DMS53 treated with DMSO at 0.1 percent for 48 hours (cell line): ENCODE measurements at regions not wholly inside any gene's neighbourhood (a gene's known extent, or its start where the extent isn't known, plus 50 kb on each side); places are given as distances from the start of the nearest gene placed in this dataset.
A peak's percentile ranks its signal among the peaks of the same experiment; 100 is the strongest.

ENCODE experiments used
- DNase-seq: peaks from one replicate; lab custom pipeline; 2025; ENCODE audit not compliant: unreplicated experiment; lab: John Stamatoyannopoulos, UW

- peak; percentile 15 for DNase-seq
Measured at GRCh38 chr15:45921376-45921775, 286.5 kb downstream of the SQOR start.

- no peak for DNase-seq
Measured at GRCh38 chr15:45921978-45922377, 287.1 kb downstream of the SQOR start.

DNA sequence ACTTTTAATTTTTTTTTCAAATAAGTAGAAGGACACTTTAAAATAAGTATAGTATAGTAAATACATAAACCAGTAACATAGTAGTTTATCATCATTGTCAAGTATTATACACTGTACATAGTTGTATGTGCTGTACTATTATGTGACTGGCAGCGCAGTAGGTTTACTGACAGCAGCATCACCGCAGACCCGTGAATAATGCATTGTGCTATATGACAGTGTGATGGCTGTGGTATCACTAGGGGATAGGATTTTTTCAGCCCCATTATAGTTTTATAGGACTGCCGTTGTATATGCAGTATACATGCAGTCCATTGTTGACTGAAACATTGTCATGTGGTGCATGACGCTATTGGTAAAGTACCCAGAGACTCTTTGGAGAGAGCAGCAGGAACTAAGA lies 306.5 kb downstream of the SQOR start:
- no peak for DNase-seq

- peak; percentile 66 for DNase-seq
Measured at GRCh38 chr15:45943240-45943639, 308.4 kb downstream of the SQOR start.

GRCh38 chr15:45946111-45946510 lies 311.3 kb downstream of the SQOR start:
- no peak for DNase-seq

DNA sequence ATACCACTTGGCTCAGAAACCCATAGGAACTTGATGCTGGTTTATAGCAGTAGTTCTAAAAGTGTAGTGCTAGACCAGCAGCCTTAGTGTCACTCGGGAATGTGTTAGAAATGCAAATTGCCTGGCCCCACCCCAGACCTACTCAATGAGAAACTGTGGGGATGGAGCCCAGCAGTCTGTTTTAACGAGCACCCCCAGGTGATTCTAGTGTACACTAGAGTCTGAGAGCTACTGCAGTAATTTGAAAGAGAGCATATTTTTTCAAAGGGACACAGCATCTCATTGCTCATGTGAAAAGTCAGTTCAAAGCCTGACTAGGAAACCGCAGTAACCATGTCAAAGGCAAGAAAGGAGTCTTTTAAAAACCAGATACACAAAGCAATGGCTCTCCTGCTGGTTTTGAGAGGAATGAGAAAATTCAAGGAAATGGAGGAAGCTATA lies 313.4 kb downstream of the SQOR start:
- no peak for DNase-seq

DNA sequence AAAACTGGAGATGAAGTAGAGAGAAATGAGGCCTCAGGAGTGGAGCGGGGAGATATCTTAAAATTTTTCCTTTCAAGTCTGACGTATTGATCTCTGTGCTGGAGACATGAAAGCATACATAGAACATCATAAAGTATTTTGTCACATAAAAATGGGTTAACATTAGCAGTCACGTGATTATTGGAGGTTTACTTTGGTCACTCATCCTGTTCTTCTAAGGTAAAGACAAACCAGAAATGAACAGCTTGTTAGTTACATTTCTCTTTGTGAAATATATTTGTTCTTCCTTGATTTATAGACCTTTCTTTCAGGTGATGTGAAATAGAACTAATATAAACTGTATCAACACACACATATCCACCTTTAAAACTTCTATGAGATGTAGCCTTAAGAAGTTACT lies 324.1 kb downstream of the SQOR start:
- DNase-seq: no peak

- no peak for DNase-seq
Measured at GRCh38 chr15:45962733-45963132, 327.9 kb downstream of the SQOR start.

GRCh38 chr15:45970542-45970941 lies 335.7 kb downstream of the SQOR start:
- no peak for DNase-seq

DNA sequence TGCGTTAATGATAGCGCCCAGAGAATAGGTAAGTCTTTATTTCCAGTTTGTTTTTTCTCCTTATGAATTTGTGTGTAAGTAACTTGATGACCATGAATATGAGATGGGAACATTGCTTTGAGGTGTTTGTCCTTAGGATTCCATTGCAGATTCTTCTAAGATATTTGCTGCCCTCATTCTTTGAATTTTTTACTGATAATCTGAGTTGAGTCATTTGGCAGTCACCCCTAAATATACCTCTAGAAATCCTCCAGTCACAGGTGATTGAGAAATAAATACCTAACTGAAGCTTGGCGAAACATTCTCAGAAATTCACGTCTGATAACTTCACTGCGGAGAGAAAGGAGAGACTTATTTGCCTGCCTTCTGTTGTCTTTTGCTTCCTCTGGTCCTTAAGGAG lies 345.5 kb downstream of the SQOR start:
- no peak for DNase-seq

DNA sequence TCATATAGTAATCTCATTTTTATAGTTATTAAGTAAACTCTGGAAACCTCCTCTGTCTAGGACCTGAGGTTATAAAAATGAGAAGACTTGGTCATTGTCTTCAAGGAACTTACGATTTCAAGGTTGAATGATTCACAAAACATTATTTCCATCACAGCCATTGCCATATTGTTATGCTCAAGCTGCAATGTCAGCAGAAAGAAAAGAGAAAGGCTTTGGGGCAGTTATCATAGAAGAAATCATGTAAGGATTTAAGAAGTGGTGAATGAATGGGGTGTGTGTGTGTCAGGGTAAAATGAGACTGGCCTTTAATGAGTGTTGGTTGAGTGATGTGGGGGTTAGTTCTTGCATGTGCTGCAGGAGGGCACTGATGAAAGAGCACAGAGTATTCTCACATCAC lies 346.8 kb downstream of the SQOR start:
- DNase-seq: no peak

- DNase-seq: no peak
Measured at GRCh38 chr15:45991863-45992262, 357.0 kb downstream of the SQOR start.

DNA sequence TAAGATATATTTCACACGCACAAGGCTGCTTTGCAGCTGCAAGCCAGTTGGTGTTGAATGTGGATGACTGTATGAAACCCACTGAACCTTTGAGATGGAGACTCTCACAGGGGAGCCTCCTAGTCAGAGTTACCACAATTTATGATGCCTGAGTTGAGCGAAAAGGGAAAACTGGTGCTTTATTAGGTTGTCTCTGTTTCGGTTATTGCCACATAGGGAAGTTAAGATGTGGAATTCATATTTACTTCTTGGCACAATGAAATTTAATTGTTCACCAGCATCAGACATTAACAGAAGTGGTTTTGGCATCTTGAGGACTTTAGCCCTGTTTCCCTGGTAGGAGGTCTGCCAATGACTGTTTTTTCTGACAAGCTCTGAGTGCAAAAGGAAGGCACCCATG lies 358.2 kb downstream of the SQOR start:
- no peak for DNase-seq

DNA sequence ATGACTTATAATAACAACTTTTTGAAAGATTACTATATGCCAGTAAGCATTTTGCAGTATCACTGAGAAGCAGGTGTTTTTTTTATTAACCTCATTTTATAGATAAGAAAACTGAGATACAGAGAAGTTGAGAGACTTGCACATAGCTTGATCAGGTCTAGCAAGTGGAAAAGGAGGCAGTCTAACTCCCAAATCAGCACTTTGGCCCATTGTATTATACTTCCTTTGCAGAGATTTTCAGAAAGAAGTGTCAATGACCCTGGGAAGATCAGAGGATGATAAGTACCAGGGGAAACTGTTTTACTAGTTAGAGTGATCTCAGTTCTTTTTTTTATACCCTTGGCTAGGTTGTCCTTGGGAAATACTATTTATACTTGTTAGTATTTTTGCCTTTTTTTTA lies 358.7 kb downstream of the SQOR start:
- no peak for DNase-seq

GRCh38 chr15:45995800-45996199 lies 361.0 kb downstream of the SQOR start:
- DNase-seq: no peak

GRCh38 chr15:46014532-46014931 lies 379.7 kb downstream of the SQOR start:
- no peak for DNase-seq

DNA sequence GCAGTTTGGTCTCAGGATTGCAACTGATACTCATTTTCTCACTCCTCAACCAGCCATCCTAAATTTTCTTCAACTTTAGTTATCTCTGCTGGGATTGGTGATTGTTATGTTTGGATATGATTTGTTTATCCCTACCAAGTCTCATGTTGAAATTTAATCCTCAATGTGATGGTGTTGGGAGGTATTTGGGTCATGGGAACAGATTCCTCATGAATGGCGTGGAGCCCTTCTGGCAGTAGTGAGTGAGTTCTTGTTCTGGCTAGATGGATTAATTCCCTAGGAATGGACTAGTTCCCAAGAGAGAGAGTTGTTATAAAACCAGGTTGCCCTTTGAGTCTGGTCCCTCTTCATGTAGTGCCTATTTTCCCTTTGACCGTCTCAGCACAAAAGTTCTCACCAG lies 399.9 kb downstream of the SQOR start:
- DNase-seq: no peak

DNA sequence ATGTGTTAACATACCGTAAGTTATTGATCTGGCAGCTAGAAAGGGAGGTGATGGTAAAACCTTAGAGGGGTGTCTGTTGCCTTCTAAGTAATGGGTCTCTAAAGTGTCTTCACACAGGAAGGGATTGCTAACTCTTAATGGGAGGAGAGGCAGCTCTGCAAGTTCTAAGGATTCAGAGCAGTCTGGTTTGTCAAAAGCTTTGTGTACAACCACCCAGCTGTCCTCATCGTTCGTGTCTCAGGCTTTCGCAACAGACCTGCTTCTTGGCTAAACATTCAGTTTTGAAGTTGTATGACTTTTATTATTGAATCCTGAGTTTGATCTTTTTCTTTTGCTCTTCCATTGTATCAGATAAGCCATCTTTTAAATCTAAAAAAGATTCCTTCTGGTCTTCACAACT lies 404.9 kb downstream of the SQOR start:
- no peak for DNase-seq

GRCh38 chr15:46041905-46042304 lies 407.1 kb downstream of the SQOR start:
- DNase-seq: no peak

DNA sequence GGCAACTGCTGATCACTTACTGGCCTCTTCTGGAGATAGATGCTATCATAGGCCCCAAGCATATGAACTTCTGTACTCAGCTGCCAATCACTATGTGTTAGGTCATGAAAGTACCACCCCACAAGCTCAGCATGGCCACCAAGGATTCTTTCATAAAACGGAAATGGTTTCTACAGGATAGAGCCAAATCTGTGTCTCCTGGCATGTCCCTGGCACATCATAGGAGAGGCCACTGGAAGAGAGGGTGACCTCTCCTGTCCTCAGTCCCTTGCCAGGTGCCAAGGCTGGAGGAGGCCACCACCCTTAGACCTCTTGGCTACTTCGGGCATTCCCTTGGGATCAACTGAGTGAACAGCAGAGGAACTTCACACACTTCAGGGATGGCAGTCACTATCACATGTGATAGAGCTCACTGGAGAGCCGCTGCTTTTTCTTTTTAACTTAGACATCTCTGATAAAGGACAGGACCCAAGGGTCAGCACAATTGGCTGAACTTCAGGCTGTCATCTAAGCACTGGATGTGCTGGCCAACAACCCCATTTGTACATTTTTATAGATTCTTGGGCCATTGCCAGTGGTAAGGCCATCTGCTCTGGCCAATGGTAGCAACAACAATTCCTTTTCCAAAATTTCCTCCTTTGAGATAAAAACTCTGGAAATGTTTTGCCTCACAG lies 425.2 kb downstream of the SQOR start:
- DNase-seq: no peak

- no peak for DNase-seq
Measured at GRCh38 chr15:46061002-46061401, 426.2 kb downstream of the SQOR start.

GRCh38 chr15:46077220-46077619 lies 442.4 kb downstream of the SQOR start:
- no peak for DNase-seq

DNA sequence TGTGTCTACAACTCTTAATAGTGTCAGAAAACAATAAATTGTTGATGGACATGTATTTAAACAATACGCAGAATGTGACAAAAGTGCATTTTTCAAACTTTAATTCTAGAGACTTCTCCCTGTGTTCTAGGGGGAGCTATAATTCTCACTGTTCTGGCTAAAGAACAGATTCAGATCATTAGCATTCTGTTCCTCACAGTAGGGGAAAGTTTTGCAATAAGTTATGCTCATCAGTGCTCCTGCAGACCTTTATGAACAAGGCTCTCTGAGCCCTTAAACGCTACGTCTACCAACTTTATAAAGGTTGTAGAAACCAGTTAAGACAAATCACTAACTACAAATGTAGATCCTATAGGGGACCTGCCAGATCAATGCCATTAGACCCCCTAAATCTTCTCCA lies 444.2 kb downstream of the SQOR start:
- no peak for DNase-seq
